ENCODE measurements at regions not wholly inside any gene's neighbourhood (a gene's known extent, or its start where the extent isn't known, plus 50 kb on each side); places are given as distances from the start of the nearest gene placed in this dataset.

DNA sequence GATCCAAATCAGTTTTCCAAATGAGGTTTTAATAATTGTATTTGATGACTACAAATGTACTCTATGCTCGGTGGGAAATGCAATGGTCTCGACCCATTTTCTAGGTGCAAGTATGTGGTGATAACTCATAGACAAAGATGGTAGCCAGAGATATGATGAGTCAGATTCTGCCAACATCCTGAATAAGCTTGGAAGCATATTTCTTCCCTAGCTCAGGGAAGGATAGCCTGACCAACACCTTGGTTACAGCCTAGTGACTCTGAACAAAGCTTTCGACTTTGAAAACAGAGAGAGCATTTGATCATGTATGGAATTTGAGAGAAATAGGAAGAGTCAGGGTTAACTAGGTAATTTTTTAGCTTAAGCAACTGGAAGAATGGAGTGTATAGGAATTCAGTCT lies 128.3 kb upstream of the MYOCD start:
- no peaks in the 10 kb centered on the region for H3K27me3 ChIP-seq
- WGBS, 5 donors = 81 to 90% (median 85%) methylated on average over 3 of the region's 3 CpGs
- TF ChIP-seq EP300 (IDR thresholded peaks at IDR 0.05) = no peak
- H3K36me3 ChIP-seq = no peaks in the 10 kb centered on the region
- H3K9me3 ChIP-seq = no peaks in the 10 kb centered on the region
- DNase-seq = no peak
- H3K4me3 ChIP-seq = no peak overlapping the region
- peaks cover 3 to 24% (median 12%) of the 10 kb centered on the region in 4 donors for H3K4me1 ChIP-seq
- peak overlapping the region in 2 of 5 donors; percentile 49 to 69 for H3K27ac ChIP-seq
- intact Hi-C loops (cut with DNase I; ENCODE audit: low total_unique reads) = no loop called here

DNA sequence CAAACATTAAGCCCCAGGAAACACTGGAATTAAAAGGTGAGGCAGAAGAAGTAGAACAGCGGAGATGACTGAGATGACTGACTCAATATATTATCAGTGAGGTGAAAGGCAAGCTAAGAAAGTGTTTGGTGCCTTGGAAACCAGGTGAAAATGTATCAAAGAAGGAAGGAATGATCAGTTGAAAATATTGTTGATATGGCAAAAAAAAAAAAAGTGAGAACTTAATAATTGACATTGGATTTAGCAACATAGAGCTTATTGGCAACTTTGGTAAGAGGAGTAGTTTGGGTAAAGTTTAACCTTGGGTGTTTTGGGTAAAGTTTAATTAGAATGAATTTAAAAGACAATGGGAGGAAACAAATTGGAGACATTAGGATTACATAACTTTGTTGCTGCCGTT lies 127.7 kb upstream of the MYOCD start:
- no peak for TF ChIP-seq POLR2AphosphoS5 (IDR thresholded peaks at IDR 0.05)
- no peak for TF ChIP-seq EP300 (IDR thresholded peaks at IDR 0.05)
- no peak for TF ChIP-seq POLR2A (IDR thresholded peaks at IDR 0.05)
- TF ChIP-seq, protein P1, sequence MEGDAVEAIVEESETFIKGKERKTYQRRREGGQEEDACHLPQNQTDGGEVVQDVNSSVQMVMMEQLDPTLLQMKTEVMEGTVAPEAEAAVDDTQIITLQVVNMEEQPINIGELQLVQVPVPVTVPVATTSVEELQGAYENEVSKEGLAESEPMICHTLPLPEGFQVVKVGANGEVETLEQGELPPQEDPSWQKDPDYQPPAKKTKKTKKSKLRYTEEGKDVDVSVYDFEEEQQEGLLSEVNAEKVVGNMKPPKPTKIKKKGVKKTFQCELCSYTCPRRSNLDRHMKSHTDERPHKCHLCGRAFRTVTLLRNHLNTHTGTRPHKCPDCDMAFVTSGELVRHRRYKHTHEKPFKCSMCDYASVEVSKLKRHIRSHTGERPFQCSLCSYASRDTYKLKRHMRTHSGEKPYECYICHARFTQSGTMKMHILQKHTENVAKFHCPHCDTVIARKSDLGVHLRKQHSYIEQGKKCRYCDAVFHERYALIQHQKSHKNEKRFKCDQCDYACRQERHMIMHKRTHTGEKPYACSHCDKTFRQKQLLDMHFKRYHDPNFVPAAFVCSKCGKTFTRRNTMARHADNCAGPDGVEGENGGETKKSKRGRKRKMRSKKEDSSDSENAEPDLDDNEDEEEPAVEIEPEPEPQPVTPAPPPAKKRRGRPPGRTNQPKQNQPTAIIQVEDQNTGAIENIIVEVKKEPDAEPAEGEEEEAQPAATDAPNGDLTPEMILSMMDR (IDR thresholded peaks at IDR 0.05) = no peak
- Histone ChIP-seq H3K4me3 (no peak overlapping the region), H3K27ac (no peak overlapping the region), H3K4me1 (peaks cover 3 to 24% (median 12%) of the 10 kb centered on the region in 4 donors), H3K9me3 (no peaks in the 10 kb centered on the region), H3K27me3 (no peaks in the 10 kb centered on the region), H3K36me3 (no peaks in the 10 kb centered on the region)
- no peak for DNase-seq
- intact Hi-C loops (cut with DNase I; ENCODE audit: low total_unique reads) = no loop called here
- WGBS, 5 donors = 63 to 76% (median 72%) methylated on average over 2 of the region's 2 CpGs

DNA sequence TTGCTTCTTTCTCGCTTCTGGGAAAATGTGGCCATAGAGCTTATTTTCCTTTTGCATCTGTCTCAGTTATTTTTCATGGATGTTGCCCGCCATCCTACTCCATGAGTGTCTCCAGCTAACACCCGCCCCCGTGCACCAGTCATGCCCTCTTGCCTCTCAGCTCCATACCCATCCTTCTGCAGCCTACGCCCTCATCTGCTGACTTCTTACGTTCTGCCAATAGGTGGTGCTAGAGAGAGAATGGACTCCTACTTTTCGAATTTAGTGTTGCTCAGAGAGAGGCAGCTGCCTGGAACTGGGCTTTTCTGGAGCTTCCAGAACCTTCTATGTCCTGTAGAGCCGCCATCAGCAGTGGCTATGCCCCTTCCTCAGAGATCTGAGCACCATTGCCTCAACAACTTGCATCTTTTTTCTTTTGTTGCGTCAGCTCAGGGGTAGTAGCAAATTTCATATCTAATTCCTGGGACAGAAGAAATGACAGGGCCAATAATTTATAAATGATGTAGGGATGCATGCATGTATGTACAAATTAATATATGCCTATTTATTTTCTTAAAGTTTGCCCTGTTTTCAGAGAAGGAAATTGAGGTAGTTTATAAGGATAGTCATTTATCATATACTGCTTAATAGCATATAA lies 119.7 kb upstream of the MYOCD start:
- intact Hi-C loops (cut with DNase I; ENCODE audit: low total_unique reads) = loop anchor here (10.0 kb wide), 1 partner anchor 459 kb away; no protein-coding TSS in a partner anchor
- DNase-seq = peak in 1 of 2 donors; percentile 76
- Histone ChIP-seq H3K9me3 (no peaks in the 10 kb centered on the region), H3K27ac (no peak overlapping the region), H3K27me3 (no peaks in the 10 kb centered on the region), H3K4me3 (no peak overlapping the region), H3K36me3 (no peaks in the 10 kb centered on the region), H3K4me1 (peaks cover 0 to 7% (median 3%) of the 10 kb centered on the region in 4 donors)
- TF ChIP-seq EP300 (IDR thresholded peaks at IDR 0.05) (no peak), POLR2AphosphoS5 (IDR thresholded peaks at IDR 0.05) (peak in 1 of 3 donors; percentile 29), POLR2A (IDR thresholded peaks at IDR 0.05) (no peak)
- TF ChIP-seq, protein P1 (IDR thresholded peaks at IDR 0.05) = peak in 5 of 7 experiments; percentile 51 to 60 (median 52)
- WGBS, 5 donors = 31 to 35% (median 31%) methylated on average over 9 of the region's 9 CpGs

DNA sequence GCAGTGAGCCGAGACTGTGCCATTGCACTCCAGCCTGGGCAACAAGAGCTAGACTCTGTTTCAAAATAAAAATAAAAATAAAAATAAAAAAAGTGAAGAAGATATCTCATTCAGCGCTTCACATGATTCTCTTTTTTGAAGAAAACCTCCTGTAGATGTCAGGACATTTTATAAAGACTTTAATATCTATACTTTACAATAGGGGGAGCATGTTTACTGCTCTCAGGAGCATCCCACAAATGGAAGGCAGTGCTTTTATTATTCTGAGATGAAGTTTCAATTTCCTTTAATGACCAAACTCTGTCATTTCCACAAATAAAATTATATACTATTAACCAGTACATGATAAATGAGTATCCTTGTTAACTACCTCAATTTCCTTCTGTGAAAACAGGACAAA lies 118.7 kb upstream of the MYOCD start:
- WGBS, 5 donors = 91 to 98% (median 96%) methylated on average over 2 of the region's 2 CpGs
- Histone ChIP-seq H3K36me3 (no peaks in the 10 kb centered on the region), H3K9me3 (no peaks in the 10 kb centered on the region), H3K27me3 (no peaks in the 10 kb centered on the region), H3K4me1 (peaks cover 0 to 7% (median 3%) of the 10 kb centered on the region in 4 donors), H3K4me3 (no peak overlapping the region), H3K27ac (no peak overlapping the region)
- intact Hi-C loops (cut with DNase I; ENCODE audit: low total_unique reads) = loop anchor here (10.0 kb wide), 1 partner anchor 458 kb away; no protein-coding TSS in a partner anchor
- TF ChIP-seq POLR2AphosphoS5 (IDR thresholded peaks at IDR 0.05) = no peak
- TF ChIP-seq EP300 (IDR thresholded peaks at IDR 0.05) = no peak
- no peak for TF ChIP-seq POLR2A (IDR thresholded peaks at IDR 0.05)
- TF ChIP-seq, protein P1 (IDR thresholded peaks at IDR 0.05) = no peak
- DNase-seq = no peak

DNA sequence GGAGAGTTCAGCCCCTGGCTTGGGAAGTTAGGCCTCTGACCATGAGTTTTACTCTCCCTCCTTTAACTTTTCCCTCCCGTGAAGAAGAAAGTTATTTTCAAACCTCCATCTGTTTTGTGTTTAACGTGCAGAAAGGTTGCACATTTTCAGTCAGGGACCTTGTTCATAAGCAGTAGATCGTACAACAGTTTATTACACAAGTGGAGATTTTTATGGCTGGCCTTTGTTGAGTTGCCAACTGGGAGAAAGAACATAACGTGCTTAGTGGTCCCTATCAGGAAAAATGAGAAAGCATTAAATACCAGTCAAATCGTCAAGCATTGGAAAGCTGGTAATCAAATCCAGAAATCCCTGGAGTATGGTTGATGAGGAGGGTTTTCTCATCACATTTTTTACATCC lies 117.9 kb upstream of the MYOCD start:
- intact Hi-C loops (cut with DNase I; ENCODE audit: low total_unique reads) = loop anchor here (10.0 kb wide), 1 partner anchor 457 kb away; no protein-coding TSS in a partner anchor
- Histone ChIP-seq H3K27me3 (no peaks in the 10 kb centered on the region), H3K4me3 (no peak overlapping the region), H3K36me3 (no peaks in the 10 kb centered on the region), H3K9me3 (no peaks in the 10 kb centered on the region), H3K27ac (peak overlapping the region in 1 of 5 donors; percentile 52), H3K4me1 (peaks cover 0 to 7% (median 3%) of the 10 kb centered on the region in 4 donors)
- TF ChIP-seq EP300 (IDR thresholded peaks at IDR 0.05) = no peak
- TF ChIP-seq, protein P1 (IDR thresholded peaks at IDR 0.05) = no peak
- no peak for TF ChIP-seq POLR2A (IDR thresholded peaks at IDR 0.05)
- TF ChIP-seq POLR2AphosphoS5 (IDR thresholded peaks at IDR 0.05) = no peak
- DNase-seq = no peak
- 79 to 94% (median 85%) methylated on average over 5 of the region's 5 CpGs for WGBS, 5 donors
